Stimulated activated CD4-positive, alpha-beta T cell treated with anti-CD3 and anti-CD28 coated beads, TNF-alpha, amount 100 ng/mL, for 4 hours (primary cell): ENCODE measurements at regions not wholly inside any gene's neighbourhood (a gene's known extent, or its start where the extent isn't known, plus 50 kb on each side); places are given as distances from the start of the nearest gene placed in this dataset.

ENCODE experiments used
- DNase-seq, 3 experiments: peaks; one replicate each; pipeline ENCODE4 v3.0.0-alpha.2; 2020; ENCODE audit warnings: low read depth in 3 of 3

DNA sequence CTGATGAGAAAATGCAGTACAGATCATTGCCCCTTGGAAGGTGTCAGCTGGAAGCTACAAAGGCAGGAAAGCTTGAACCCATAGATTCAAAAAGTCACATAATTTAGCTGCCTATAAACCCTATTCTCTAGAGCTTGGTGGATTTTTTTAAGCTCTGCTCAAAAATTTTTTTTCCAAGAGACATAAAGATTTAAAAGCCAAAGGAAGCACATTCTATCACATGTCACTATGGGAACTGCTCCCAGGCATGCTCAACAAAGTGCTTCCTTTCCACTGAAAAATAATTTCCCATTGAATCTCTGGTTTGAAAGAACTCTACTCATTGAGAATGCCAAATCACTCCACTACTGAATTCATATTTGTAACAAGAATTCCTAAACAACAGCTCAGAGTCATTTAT is 419.8 kb downstream of the CETN3 start:
- DNase-seq: no peak

DNA sequence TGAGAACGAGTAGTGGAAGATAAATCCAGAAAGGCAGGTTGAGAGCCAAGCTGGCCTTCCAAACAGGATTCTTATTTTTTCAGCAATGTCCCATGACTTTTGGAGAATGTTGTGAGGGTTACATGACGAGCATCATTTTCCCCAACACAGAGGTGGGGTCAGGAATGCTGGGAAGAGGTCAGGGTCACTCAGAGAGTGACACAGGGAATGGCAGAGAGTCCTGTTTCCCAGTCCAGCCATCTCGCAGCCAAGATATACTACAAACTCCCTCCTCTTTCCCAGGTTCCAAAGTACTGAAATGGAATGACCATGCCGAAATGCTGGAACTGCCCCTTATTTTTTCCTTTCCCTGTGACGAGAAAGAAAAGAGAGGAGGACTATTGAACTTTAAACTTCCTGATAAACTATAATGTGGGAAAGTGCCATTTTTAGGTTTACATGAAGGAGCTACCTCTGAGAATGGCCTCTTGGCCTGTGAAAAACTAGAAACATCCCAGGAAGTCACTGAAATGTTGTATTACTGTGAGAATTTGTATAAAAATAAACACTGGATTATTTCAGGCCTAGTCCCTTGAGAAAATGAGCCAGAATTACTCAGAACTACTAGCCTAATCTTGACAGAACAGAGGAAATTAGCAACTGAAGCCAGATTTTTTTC is 420.4 kb downstream of the CETN3 start:
- no peak for DNase-seq

DNA sequence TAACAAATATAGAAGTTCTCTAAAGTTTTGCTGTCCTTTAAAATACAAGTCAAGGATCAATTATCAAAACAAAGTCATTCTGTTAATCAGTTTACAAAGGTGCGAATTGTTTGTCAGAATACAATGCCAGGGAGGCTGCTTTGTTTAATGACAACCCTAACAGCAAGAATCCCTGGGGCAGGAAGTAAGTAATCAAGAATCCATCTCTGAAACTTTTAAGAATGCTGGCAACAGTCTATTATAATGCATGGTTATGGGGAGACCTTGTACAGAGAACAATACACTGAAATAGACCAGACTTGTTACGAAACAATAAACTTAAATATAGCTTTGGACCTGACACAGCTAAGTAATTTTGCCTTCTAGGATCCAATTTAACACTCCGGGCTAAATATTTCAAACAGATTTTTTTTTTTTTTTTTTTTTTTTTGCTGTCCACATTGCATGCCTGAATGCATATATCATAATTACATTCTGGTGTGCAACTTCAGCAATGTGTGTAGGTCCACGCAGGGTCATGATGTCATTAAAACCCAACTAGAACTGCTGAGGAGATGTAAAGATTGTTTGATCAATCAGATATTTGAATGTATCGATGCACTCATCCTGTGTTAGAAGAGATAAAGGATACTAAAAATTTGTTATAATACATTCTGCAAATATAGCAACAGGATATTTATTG is 421.3 kb downstream of the CETN3 start:
- no peak for DNase-seq

DNA sequence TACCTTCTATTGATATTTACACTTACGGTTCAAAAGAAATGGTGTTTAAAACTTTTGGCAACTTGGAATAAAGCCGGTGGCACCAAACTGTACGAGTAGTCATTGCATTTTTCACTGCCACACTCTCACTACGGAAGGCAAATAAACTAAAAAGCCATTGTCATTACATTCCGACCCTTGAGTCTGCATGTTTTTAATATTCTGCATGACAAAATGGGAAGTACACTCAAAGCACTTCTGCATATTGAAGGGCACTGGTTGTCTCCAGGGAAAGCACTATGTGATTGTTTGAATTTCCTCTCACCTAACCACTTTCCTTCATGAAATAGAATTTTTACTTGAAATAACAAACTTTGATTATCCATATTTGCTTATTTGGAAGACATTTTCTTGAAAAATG is 426.3 kb downstream of the CETN3 start:
- no peak for DNase-seq

DNA sequence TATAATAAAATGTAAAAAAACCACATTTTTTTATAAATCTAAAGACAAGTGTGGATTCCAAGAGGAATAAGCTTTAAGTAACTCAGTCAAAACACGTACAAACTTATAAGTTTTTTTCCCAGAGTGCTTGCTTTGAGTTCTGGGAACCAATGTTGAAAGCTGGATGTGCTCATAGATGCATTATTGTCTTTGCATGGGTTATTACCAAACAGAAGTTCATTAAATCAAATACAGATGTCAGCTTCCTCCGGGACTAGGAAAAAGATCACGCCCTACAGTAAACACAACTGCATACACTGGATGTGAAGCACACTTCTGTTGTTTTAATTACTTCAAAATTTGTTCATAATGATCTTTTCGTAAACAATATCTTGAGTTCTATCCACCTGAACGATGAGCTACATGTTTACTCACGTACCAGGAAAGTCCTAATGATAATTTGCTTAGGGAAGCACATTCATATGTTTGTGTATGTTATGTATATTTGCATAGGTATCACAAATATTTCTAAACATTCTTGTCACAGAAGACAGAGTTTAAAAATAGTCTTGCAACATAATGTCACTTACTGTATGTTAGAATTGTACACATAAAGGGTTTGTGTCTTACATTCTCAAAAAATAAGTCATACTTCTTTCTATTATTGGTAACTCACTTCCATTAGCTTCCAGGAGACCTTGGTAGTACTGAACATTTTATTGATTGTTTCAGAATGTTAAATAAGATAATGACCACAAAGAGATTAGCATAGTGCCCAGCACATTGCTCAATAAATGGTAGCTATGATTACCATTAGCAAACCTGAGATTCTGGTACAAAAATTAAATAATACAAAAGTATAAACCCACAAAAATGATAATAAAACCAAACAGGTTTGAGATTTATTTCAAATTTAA is 427.4 kb downstream of the CETN3 start:
- DNase-seq: no peak

DNA sequence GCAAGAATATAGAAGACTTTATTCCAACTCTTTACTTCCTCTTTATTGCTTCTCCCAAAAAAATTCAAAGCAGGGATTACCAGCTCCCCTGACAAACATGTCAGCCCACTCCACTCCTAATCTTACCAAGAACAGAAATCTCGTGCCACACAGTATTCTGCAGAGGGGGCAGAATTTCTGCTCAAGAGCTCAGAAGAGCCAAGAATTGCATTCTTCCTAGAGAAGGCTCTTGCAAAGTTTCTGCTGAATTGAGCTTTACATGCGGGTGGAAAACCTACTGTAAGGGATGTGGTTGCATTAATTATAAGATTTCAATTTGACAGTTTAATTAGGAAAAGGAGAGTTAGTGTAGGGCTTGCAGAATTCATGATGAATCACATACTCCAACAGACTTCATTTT is 428.5 kb downstream of the CETN3 start:
- DNase-seq: no peak

DNA sequence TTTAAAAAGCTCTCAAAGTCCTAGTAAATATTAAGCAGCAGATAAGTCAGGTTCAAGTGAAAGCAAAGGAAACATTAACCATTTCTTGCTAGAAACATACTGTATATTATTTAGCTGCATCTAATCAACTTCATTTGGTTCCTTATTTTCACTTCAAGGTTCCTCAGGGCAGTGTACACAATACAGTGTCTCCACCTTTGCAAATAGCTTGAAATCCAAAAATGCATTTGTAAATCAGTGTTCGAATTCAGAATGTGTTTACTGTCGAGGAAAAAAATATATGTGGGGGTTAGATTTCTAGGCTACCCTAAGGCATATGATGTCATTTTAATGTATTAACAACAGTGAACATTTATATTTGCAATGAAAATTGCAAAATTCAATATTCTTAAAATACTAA is 436.0 kb downstream of the CETN3 start:
- no peak for DNase-seq

DNA sequence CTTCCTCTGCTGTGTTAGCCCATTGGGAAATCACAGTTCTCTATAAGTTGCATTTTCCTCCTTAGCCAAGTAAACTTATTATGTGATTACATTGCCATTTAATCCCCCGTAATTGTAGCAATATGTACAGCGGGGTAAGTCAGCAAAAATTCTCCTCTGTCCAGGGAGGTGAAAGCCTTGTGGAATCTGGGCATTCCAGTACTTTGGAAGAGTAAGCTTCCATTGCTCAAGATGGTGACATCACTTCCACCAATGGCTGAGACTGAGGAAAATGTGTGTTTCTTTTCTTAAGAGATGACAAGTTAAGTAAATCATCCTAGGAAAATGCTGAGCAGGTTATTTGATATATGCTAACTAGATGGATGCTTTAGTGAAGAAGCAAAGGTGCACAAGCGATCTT is 436.7 kb downstream of the CETN3 start:
- DNase-seq: no peak

DNA sequence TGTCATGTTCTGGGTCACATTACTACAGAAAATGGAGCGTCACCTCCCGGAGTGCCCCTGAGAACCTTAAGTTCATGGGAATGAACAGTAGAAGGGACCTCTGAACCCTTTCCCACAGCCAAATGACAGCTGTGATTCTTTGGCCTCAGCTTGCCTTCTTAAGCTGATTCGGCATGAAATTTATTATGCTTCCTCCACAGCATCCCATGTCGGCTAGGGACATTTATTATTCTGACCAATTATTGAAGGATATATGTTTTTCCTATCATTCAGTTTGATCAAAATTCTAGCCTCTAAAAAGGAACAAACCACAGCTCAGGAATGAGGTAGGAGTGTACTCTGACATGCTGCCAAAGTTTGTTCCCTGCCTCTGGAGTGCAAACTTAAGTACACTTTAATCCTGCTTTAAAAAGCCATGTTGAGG is 440.6 kb downstream of the CETN3 start:
- no peak for DNase-seq

DNA sequence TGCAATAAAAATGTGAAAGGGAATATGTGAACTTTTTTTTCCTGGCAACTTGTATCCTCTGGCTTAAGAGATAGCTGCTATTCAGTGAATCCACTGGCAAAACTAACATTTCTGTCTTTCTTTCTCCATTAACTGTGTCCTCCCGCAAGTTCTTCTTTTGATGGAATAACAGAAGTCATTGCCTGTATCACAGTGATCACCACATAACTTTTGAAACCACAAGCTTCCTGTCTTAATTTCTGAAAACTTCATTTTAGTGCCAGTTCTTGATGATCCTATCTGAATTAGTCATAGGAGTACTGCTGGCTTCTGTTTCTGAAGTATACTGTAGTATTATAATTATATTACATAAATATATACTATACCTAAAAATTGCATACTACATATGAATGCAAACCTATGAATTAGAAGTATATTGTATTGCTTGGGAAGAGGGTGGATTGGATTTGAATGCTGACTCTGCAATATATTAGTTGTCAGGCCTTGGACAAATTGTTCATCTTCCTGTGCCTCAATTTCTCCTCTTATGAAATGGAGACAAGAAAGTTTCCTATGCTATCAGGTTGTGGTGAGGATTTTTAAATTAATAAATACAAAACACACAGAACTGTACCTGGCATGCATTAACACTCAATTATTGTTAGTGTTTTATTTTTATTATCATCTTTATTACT is 441.6 kb downstream of the CETN3 start:
- no peak for DNase-seq

DNA sequence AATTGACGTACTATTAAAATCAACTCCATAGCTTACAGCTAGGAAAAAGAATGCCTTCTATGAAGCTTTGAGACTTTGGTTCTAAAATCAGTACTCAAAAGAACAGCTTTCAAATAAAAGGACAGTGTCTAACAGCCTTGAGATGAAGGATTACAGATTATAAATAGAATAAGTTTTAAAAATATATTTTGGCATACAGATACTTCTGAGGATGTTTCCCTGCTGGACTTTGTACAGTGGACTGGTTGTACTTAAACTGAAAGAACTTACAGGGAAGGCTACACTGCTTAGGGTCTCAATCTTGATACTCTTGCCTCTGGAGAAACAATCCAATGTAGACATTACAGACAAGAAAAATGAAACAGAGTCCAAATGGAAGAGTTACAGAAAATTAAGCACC is 452.7 kb downstream of the CETN3 start:
- DNase-seq: no peak

DNA sequence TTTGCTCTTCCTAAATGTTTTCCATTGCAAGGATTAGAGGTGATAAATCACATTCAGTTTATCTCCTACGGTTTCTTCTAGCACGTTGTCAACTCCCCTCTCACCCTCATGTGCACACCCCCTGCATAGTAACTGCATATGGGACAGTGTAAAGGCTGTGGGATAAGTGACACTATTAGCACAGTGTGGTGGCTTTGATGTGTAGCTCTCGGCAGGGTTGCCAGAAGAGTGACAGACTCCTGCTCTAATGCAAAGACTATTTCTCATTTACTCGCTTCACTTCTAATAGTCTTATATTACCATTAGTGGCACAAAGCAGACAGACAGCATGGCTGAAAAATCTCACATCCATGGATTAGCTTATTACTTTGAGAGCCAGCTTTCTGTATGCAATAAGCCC is 454.6 kb downstream of the CETN3 start:
- DNase-seq: no peak

DNA sequence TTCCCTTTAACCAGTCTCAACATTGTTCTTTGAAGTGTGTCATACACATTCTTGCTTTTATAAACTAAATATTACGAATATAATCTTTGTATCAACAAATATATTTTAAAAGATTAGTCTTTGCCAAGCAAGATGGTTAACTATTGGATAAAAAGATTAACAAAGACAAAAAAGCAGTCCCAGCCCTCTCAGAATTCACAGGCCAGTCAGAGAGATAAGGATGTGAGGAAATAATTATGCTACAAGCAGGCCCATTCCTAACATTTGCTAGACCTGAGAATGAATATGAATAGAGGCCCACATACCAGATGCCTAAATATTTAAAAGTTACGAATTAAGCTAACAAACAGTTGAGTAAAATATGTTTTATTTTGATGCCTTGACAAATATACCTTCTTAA is 457.7 kb downstream of the CETN3 start:
- DNase-seq: no peak

DNA sequence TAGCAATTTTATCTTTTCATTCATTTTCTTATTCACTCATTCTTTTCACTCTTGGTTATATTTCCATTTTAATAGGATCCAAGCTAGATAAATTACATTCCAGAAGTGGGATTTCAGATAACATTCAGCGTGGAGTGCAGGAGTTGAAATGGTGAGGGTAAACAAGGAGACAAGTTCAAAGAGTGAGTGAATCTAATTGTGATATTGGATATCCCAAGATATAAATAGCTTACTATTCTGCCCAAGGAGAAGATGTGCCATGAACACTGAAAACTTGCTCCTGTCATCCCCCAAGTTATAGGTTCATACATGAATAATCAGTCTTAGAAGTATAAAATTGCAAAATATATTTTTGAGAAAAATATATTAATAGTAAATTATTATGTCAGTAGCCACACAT is 459.3 kb downstream of the CETN3 start:
- no peak for DNase-seq

DNA sequence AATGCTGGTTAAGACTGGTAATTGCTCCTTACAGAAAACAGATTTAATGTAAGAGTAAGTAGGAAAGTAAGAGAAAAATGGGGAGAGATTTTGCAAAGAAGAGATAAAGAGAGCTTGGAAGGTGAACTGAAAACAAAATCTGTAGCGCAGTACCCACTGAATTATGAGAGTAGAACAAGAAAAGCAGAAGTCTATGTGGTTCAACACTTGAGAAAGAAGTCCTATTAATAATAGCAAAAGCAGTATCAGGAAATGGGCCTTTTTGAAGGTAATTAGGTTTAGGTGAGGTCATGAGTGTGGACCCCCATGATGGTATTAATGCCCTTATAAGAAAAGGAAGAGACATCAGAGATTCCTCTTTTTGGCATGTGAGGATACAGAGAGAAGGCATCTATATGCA is 460.6 kb downstream of the CETN3 start:
- DNase-seq: no peak

DNA sequence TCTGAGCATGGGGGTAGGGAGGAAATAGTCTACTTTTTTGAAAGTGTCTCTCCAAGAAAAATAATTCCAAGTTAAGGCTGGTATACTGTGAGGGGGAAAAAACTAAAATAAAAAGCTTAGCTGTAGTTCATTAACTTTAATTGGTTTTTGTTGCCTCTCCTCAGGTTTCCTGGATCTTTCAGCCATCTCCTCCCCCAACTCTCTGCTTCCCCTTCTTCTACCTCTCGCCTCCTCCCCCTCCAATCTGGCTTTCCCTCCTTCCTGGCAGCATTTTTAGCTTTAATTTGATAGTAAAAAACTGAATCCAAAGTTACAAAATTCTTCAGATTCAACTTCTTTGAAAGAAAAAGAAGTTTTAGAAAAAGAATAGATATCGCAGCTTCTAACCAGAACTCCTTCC is 462.6 kb downstream of the CETN3 start:
- no peak for DNase-seq

DNA sequence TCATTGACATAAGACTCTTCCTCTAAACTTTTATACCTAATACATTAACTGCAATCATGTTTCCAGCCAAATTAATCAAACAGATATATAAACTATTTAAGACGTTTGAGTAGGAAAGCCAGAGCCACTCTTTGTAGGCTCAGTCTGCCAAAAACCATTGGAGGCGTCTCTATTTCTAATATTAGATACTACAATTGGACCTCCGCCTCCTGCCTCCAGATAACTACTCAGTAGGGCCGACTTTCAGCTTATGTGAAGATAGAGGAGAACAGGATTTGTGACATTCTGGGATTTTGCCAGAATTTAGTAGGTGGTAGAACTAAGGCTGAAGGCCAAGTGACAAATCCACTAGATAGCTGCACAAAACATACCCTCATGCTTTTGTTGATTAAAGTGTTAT is 463.0 kb downstream of the CETN3 start:
- no peak for DNase-seq

DNA sequence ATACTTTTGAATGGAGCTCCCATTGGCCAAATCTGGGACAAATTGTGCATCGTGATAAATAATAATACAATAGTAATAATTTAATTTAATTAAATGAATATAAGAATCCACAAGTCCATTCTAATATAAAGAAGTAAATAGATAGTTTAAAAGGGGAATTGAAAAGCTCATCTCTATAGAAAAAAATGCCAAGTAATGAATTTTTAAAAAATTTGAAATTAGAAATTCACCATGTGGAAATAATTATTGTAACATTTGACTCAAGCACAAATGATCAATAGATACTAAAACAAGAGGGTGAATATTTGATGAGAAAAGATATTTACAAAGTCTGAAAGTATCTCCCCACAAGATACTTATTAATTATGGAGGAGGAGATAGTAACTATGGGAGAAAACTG is 467.4 kb downstream of the CETN3 start:
- DNase-seq: no peak

DNA sequence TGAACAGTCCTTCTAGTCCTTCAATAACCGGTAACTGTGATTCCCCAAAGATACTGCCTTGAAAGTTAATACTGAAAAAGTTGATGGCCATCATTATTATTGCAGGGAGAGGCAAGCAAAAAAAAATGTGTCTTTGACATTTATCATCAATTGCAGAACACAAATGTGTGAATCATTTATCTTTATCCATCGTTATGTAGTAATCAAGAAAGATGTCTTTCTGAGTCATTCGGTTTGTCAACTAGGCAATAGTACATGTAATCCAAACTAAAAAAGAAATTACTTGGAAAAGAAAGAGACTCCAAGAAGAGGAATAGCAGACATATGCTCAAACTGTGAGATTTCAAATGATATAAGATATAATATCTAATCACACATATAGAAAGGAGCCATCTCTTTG is 473.0 kb downstream of the CETN3 start:
- no peak for DNase-seq

DNA sequence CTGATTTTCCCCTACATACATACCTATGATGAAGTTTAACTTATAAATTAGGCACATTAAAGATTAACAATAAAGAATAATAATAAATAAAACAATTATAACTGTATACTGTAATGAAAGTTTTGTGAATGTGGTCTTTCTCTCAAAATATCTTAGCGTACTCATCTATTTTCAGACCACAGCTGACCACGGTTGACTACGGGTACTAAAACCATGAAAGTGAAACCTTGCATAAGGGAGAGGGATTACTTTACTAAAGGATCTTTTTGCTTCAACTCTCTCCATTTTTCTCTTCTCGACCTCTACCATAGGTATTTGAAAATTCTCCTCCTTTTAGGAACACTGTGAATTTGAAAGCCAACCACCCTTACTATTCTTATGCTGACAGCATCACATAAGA is 475.5 kb downstream of the CETN3 start:
- no peak for DNase-seq

DNA sequence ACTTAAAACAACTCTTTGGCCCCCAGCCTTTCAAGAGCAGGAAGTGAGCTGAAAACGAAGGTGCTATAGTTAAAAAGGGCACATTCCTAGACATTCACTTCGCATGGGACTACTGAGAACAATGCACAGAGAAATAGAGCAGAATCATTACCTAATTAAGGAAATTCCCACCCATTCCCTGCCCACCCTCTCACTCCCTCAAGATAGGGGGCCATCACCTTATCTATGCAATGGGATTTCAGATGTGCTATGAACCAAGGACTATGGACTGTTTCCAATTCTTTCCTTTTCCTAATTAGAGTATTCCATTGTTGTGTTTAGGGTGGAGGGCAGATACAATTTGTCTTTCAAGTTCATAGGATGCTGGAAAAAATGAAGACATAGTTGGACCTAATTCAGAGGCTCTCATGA is 476.8 kb downstream of the CETN3 start:
- DNase-seq: no peak
